Keratinocyte (primary cell): ENCODE measurements at regions not wholly inside any gene's neighbourhood (a gene's known extent, or its start where the extent isn't known, plus 50 kb on each side); places are given as distances from the start of the nearest gene placed in this dataset.

Experiments used
- EZH2 ChIP-seq: IDR thresholded peaks from one replicate; pipeline ENCODE4 v1.6.1; 2012; ENCODE audit warnings: inconsistent platforms, mild to moderate bottlenecking, low read length, moderate library complexity
- TF ChIP-seq, protein P1 (sequence below), 3 experiments: IDR thresholded peaks in 1 of 3; conservative IDR thresholded peaks in 1 of 3; optimal IDR thresholded peaks in 1 of 3; 2 replicates in 2 of 3; 3 replicates in 1 of 3; pipeline versions ENCODE3 to v1.5.1; 2011; ENCODE audit warnings: low read length in 3 of 3, mild to moderate bottlenecking in 3 of 3, moderate library complexity in 2 of 3, control low read depth in 1 of 3, inconsistent platforms in 1 of 3; ENCODE audit not compliant: insufficient read depth in 2 of 3; ENCODE audit errors: extremely low read depth in 1 of 3

DNA sequence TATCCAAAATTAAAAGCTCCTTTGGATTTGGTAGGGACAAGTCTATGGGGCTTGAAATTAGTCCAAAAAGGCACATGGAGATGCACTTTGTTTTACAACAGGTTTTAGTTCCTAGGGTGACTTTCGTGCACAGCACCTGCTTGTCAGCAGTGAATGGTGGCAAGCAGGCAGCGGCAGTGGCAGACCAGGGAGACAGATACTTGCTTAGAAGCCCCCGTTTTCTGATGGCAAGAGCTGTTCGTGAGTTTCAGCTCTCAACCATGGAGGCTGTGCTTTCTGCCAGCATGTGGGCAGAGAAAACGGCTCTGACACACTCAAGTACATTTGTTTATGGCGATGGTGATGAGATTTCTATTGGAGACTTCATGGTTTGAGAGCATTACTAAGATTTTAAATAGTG is 61.7 kb upstream of the SHH start:
- TF ChIP-seq, protein P1, sequence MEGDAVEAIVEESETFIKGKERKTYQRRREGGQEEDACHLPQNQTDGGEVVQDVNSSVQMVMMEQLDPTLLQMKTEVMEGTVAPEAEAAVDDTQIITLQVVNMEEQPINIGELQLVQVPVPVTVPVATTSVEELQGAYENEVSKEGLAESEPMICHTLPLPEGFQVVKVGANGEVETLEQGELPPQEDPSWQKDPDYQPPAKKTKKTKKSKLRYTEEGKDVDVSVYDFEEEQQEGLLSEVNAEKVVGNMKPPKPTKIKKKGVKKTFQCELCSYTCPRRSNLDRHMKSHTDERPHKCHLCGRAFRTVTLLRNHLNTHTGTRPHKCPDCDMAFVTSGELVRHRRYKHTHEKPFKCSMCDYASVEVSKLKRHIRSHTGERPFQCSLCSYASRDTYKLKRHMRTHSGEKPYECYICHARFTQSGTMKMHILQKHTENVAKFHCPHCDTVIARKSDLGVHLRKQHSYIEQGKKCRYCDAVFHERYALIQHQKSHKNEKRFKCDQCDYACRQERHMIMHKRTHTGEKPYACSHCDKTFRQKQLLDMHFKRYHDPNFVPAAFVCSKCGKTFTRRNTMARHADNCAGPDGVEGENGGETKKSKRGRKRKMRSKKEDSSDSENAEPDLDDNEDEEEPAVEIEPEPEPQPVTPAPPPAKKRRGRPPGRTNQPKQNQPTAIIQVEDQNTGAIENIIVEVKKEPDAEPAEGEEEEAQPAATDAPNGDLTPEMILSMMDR (optimal IDR thresholded peaks at IDR 0.05 in 1 of 3, IDR thresholded peaks at IDR 0.05 in 1 of 3, conservative IDR thresholded peaks at IDR 0.05 in 1 of 3; ENCODE audit: extremely low read depth in 1 of 3, insufficient read depth in 2 of 3, low read length in 3 of 3) = no peak
- no peak for TF ChIP-seq EZH2
